OCI-LY1 (cell line): ENCODE measurements at regions not wholly inside any gene's neighbourhood (a gene's known extent, or its start where the extent isn't known, plus 50 kb on each side); places are given as distances from the start of the nearest gene placed in this dataset.
"Not testable (repeated sequence)": the region's sequence is repeated elsewhere in the genome, so short reads cannot be mapped to it uniquely, and the experiment has no call there.

Experiments used
- H2AFZ ChIP-seq: fragments of 200-600 bp; sonication (generic), shearing (Covaris generic); 2 replicates; pipeline ENCODE4 v1.6.0; 2014; ENCODE audit warnings: antibody characterized with exemption, mild to moderate bottlenecking, low read length
- H3F3A ChIP-seq: fragments of 200-600 bp; sonication (generic), shearing (Covaris generic); 2 replicates; pipeline ENCODE4 v1.6.0; 2014; ENCODE audit warnings: mild to moderate bottlenecking, antibody characterized with exemption, low read length, moderate library complexity; ENCODE audit not compliant: insufficient read depth
- H3K27ac ChIP-seq: fragments of 200-600 bp; sonication (generic); 2 replicates; pipeline ENCODE4 v1.5.1; 2014; ENCODE audit warnings: low read length, mixed run types, mild to moderate bottlenecking, low read depth; ENCODE audit not compliant: poor library complexity, severe bottlenecking
- H3K27me3 ChIP-seq: fragments of 200-600 bp; sonication (generic); 2 replicates; pipeline ENCODE4 v1.6.0; 2014; ENCODE audit warnings: antibody characterized with exemption, mild to moderate bottlenecking, low read length, moderate library complexity; ENCODE audit not compliant: insufficient read depth
- H3K36me3 ChIP-seq: fragments of 200-600 bp; sonication (generic); 2 replicates; pipeline ENCODE4 v1.6.1; 2014; ENCODE audit warnings: mild to moderate bottlenecking, antibody characterized with exemption, low read length, moderate library complexity, mixed read lengths; ENCODE audit not compliant: insufficient read depth
- H3K4me1 ChIP-seq: fragments of 200-600 bp; sonication (generic); 2 replicates; pipeline ENCODE4 v1.5.1; 2014; ENCODE audit warnings: mild to moderate bottlenecking, low read length, moderate library complexity; ENCODE audit not compliant: insufficient read depth, severe bottlenecking
- H3K4me2 ChIP-seq: fragments of 200-600 bp; sonication (generic), shearing (Covaris generic); 2 replicates; pipeline ENCODE4 v1.6.1; 2014; ENCODE audit warnings: low read length
- H3K4me3 ChIP-seq: fragments of 200-600 bp; sonication (generic); 2 replicates; pipeline ENCODE4 v1.5.1; 2014; ENCODE audit warnings: low read length, low read depth, mild to moderate bottlenecking, mixed read lengths; ENCODE audit not compliant: poor library complexity, severe bottlenecking
- H3K79me2 ChIP-seq: fragments of 200-600 bp; shearing (Covaris generic); 2 replicates; pipeline ENCODE4 v1.6.1; 2016; ENCODE audit warnings: mixed run types, low read length, mixed read lengths; ENCODE audit not compliant: insufficient read depth
- H3K9ac ChIP-seq: fragments of 200-600 bp; sonication (generic), shearing (Covaris generic); 2 replicates; pipeline ENCODE4 v1.6.1; 2014; ENCODE audit warnings: mild to moderate bottlenecking, low read length, mixed read lengths
- H3K9me2 ChIP-seq: fragments of 200-600 bp; sonication (generic), shearing (Covaris generic); 2 replicates; pipeline ENCODE4 v1.6.1; 2014; ENCODE audit warnings: low read depth, mild to moderate bottlenecking, low read length, mixed read lengths
- H3K9me3 ChIP-seq: fragments of 200-600 bp; shearing (Covaris generic); 2 replicates; pipeline ENCODE4 v1.6.1; 2014; ENCODE audit warnings: low read length, mixed read lengths
- H4K20me1 ChIP-seq: fragments of 200-600 bp; sonication (generic), shearing (Covaris generic); 2 replicates; pipeline ENCODE4 v1.6.0; 2016; ENCODE audit warnings: mild to moderate bottlenecking, low read length; ENCODE audit not compliant: insufficient read depth
- EZH2 ChIP-seq: fragments of 200-600 bp; sonication (generic), shearing (Covaris generic); IDR thresholded peaks from 2 replicates; pipeline ENCODE4 v1.8.0; 2017; ENCODE audit warnings: borderline replicate concordance, mixed run types, mild to moderate bottlenecking, antibody characterized with exemption, low read length, moderate library complexity, mixed read lengths
- TF ChIP-seq, protein P1 (sequence below): fragments of 200-600 bp; sonication (generic), shearing (Covaris generic); IDR thresholded peaks from 2 replicates; pipeline ENCODE4 v1.5.1; 2017; ENCODE audit warnings: mild to moderate bottlenecking, antibody characterized with exemption, low read length, moderate library complexity, mixed read lengths

DNA sequence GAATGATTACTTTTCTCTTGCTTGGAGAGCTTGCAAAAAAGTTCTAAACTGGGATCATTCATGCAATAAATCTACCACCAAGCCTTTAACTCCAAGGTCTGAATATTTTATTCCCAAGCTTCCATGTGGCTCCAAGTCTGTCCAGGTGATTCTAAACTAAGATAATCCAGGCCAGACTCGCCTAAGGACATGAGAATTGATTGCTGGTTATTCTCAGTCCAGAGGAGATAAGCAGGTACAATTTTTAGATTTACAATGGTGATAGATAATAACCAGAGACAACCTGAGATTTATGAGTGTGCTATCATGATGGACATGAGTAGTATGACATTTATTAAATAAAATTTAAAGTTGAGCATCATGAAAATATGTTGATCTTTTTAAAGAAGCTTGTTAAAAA, 156.5 kb upstream of the SPRY2 start:
- H3F3A ChIP-seq: no peaks in the 10 kb centered on the region
- no peaks in the 10 kb centered on the region for H3K9me3 ChIP-seq
- H3K79me2 ChIP-seq: no peaks in the 10 kb centered on the region
- no peak overlapping the region for H3K4me3 ChIP-seq
- H4K20me1 ChIP-seq: no peaks in the 10 kb centered on the region
- no peaks in the 10 kb centered on the region for H3K4me1 ChIP-seq
- no peak overlapping the region for H3K9ac ChIP-seq
- no peaks in the 10 kb centered on the region for H3K36me3 ChIP-seq
- TF ChIP-seq EZH2: no peak
- TF ChIP-seq, protein P1, sequence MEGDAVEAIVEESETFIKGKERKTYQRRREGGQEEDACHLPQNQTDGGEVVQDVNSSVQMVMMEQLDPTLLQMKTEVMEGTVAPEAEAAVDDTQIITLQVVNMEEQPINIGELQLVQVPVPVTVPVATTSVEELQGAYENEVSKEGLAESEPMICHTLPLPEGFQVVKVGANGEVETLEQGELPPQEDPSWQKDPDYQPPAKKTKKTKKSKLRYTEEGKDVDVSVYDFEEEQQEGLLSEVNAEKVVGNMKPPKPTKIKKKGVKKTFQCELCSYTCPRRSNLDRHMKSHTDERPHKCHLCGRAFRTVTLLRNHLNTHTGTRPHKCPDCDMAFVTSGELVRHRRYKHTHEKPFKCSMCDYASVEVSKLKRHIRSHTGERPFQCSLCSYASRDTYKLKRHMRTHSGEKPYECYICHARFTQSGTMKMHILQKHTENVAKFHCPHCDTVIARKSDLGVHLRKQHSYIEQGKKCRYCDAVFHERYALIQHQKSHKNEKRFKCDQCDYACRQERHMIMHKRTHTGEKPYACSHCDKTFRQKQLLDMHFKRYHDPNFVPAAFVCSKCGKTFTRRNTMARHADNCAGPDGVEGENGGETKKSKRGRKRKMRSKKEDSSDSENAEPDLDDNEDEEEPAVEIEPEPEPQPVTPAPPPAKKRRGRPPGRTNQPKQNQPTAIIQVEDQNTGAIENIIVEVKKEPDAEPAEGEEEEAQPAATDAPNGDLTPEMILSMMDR: no peak
- no peak overlapping the region for H2AFZ ChIP-seq
- H3K9me2 ChIP-seq: no peaks in the 10 kb centered on the region
- H3K27ac ChIP-seq: no peak overlapping the region
- no peaks in the 10 kb centered on the region for H3K27me3 ChIP-seq
- H3K4me2 ChIP-seq: no peak overlapping the region

- Histone ChIP-seq H3K4me1 (no peaks in the 10 kb centered on the region), H3K36me3 (no peaks in the 10 kb centered on the region), H3F3A (no peaks in the 10 kb centered on the region), H3K27ac (no peak overlapping the region), H3K9ac (no peak overlapping the region), H3K4me3 (no peak overlapping the region), H3K9me2 (no peaks in the 10 kb centered on the region), H3K9me3 (no peaks in the 10 kb centered on the region; the same call in 1 of the 2 replicates), H2AFZ (no peak overlapping the region), H3K79me2 (no peaks in the 10 kb centered on the region), H3K27me3 (no peaks in the 10 kb centered on the region), H4K20me1 (no peaks in the 10 kb centered on the region), H3K4me2 (no peak overlapping the region)
- TF ChIP-seq EZH2: no peak
- TF ChIP-seq, protein P1: no peak
These were observed 155.9 kb upstream of the SPRY2 start for GRCh38 chr13:80496721-80497397.

- H3K4me2 ChIP-seq, H3F3A ChIP-seq, H3K9me3 ChIP-seq, H3K36me3 ChIP-seq, H3K4me3 ChIP-seq, H3K27me3 ChIP-seq, H2AFZ ChIP-seq, H3K4me1 ChIP-seq, H3K9me2 ChIP-seq, H4K20me1 ChIP-seq, H3K27ac ChIP-seq, H3K79me2 ChIP-seq, H3K9ac ChIP-seq: not testable (repeated sequence)
These were observed 149.6 kb upstream of the SPRY2 start for GRCh38 chr13:80490491-80490943.

- Histone ChIP-seq H3K9me2 (no peaks in the 10 kb centered on the region), H3F3A (no peaks in the 10 kb centered on the region), H3K4me2 (no peak overlapping the region), H3K4me3 (no peak overlapping the region), H3K79me2 (no peaks in the 10 kb centered on the region), H3K9ac (no peak overlapping the region), H3K9me3 (no peaks in the 10 kb centered on the region), H2AFZ (no peak overlapping the region), H3K36me3 (no peaks in the 10 kb centered on the region), H3K27me3 (no peaks in the 10 kb centered on the region), H3K4me1 (no peaks in the 10 kb centered on the region), H4K20me1 (no peaks in the 10 kb centered on the region), H3K27ac (no peak overlapping the region)
- no peak for TF ChIP-seq EZH2
- TF ChIP-seq, protein P1: no peak
These were observed 145.5 kb upstream of the SPRY2 start for GRCh38 chr13:80486402-80486801.
